GM23338 (cell line): ENCODE measurements at regions not wholly inside any gene's neighbourhood (a gene's known extent, or its start where the extent isn't known, plus 50 kb on each side); places are given as distances from the start of the nearest gene placed in this dataset.

Experiments
- ATAC-seq: fragments of 200-7000 bp; cut with Tn5 transposase; 3 replicates; pipeline ENCODE4 v1.9.1; 2020
- DNase-seq: peaks from one replicate; pipeline ENCODE4 v3.0.0-alpha.2; 2015; ENCODE audit warnings: low spot score
- H2AFZ ChIP-seq: fragments of 200-600 bp; sonication (generic); 2 replicates; pipeline ENCODE4 v1.8.0; 2016; ENCODE audit warnings: antibody characterized with exemption, mild to moderate bottlenecking, moderate library complexity
- H3F3A ChIP-seq: fragments of 200-600 bp; sonication (generic); replicated peaks from 2 replicates; pipeline ENCODE4 v1.8.0; 2017; ENCODE audit warnings: antibody characterized with exemption, mixed run types, low read depth
- H3K27ac ChIP-seq: fragments of 200-600 bp; sonication (generic); 2 replicates; pipeline ENCODE4 v1.6.1; 2016; ENCODE audit warnings: low read depth
- H3K27me3 ChIP-seq: fragments of 200-600 bp; sonication (generic); 2 replicates; pipeline ENCODE4 v1.8.0; 2016; ENCODE audit warnings: mild to moderate bottlenecking, mixed run types, moderate library complexity; ENCODE audit not compliant: insufficient read depth
- H3K36me3 ChIP-seq: fragments of 200-600 bp; sonication (generic); 2 replicates; pipeline ENCODE4 v1.8.0; 2016; ENCODE audit warnings: mild to moderate bottlenecking; ENCODE audit not compliant: insufficient read depth
- H3K4me1 ChIP-seq: fragments of 200-600 bp; sonication (generic); 2 replicates; pipeline ENCODE4 v1.8.0; 2016; ENCODE audit warnings: mild to moderate bottlenecking, moderate library complexity; ENCODE audit not compliant: insufficient read depth
- H3K4me2 ChIP-seq: fragments of 200-600 bp; sonication (generic); 2 replicates; pipeline ENCODE4 v1.7.1; 2017; ENCODE audit warnings: mixed run types
- H3K4me3 ChIP-seq: fragments of 200-600 bp; sonication (generic); 2 replicates; pipeline ENCODE4 v1.6.1; 2016; ENCODE audit warnings: mixed run types
- H3K79me2 ChIP-seq: fragments of 200-600 bp; sonication (generic); replicated peaks from 2 replicates; pipeline ENCODE4 v1.8.0; 2017; ENCODE audit warnings: mild to moderate bottlenecking; ENCODE audit not compliant: insufficient read depth
- H3K9me2 ChIP-seq: fragments of 200-600 bp; sonication (generic); 2 replicates; pipeline ENCODE4 v1.8.0; 2017; ENCODE audit not compliant: insufficient read depth
- H4K20me1 ChIP-seq: fragments of 200-600 bp; sonication (generic); replicated peaks from 2 replicates; pipeline ENCODE4 v1.8.0; 2017; ENCODE audit warnings: mild to moderate bottlenecking; ENCODE audit not compliant: insufficient read depth
- H3K27ac Mint-ChIP-seq: 2 replicates; pipeline ENCODE4 v1.8.0; 2020; ENCODE audit warnings: inconsistent platforms, mild to moderate bottlenecking, moderate library complexity, mixed read lengths
- H3K27me3 Mint-ChIP-seq: 3 replicates; pipeline ENCODE4 v1.8.0; 2022; ENCODE audit warnings: low read depth, mild to moderate bottlenecking, moderate library complexity, mixed read lengths, inconsistent platforms; ENCODE audit not compliant: insufficient read depth, poor library complexity
- H3K36me3 Mint-ChIP-seq: 3 replicates; pipeline ENCODE4 v1.8.0; 2021; ENCODE audit warnings: low read depth, mild to moderate bottlenecking, inconsistent platforms, moderate library complexity, mixed read lengths
- H3K4me1 Mint-ChIP-seq: 3 replicates; pipeline ENCODE4 v1.8.0; 2020; ENCODE audit warnings: mild to moderate bottlenecking, inconsistent platforms, mixed read lengths
- H3K4me3 Mint-ChIP-seq: 3 replicates; pipeline ENCODE4 v1.8.0; 2021; ENCODE audit warnings: moderate library complexity, mild to moderate bottlenecking, inconsistent platforms, mixed read lengths
- H3K9me3 Mint-ChIP-seq: 3 replicates; pipeline ENCODE4 v1.8.0; 2020; ENCODE audit warnings: moderate library complexity, mild to moderate bottlenecking, inconsistent platforms, mixed read lengths
- CREB1 ChIP-seq: fragments of 250-450 bp; sonication (Bioruptor Pico); IDR thresholded peaks from 2 replicates; pipeline ENCODE4 v1.5.0; 2020; ENCODE audit warnings: low read depth, mild to moderate bottlenecking, moderate library complexity
- CTCF ChIP-seq, 2 experiments: fragments of 200-600 bp in 1 of 2; sonication (generic) in 1 of 2; conservative IDR thresholded peaks; 2 replicates each; pipeline versions ENCODE4 v1.5.1 to v1.6.1; 2016 to 2017; ENCODE audit warnings: antibody characterized with exemption in 2 of 2, low read depth in 2 of 2, mild to moderate bottlenecking in 2 of 2, moderate library complexity in 1 of 2
- EZH2phosphoT487 ChIP-seq: fragments of 200-600 bp; sonication (generic); IDR thresholded peaks from one replicate; pipeline ENCODE4 v1.8.1; 2018; ENCODE audit warnings: antibody characterized with exemption; ENCODE audit not compliant: unreplicated experiment
- POLR2AphosphoS5 ChIP-seq: IDR thresholded peaks from 2 replicates; pipeline ENCODE4 v1.6.1; 2016; ENCODE audit warnings: antibody characterized with exemption, low read depth
- REST ChIP-seq: IDR thresholded peaks from one replicate; pipeline ENCODE4 v1.6.1; 2018; ENCODE audit warnings: antibody characterized with exemption; ENCODE audit not compliant: unreplicated experiment
- ZNF114 ChIP-seq: fragments of 250-450 bp; sonication (Bioruptor Pico); IDR thresholded peaks from 2 replicates; pipeline ENCODE4 v1.5.0; 2020; ENCODE audit warnings: mild to moderate bottlenecking, moderate library complexity
- ZNF331 ChIP-seq: fragments of 250-450 bp; sonication (Bioruptor Pico); IDR thresholded peaks from 2 replicates; pipeline ENCODE4 v1.5.0; 2020; ENCODE audit warnings: low read depth, mild to moderate bottlenecking, moderate library complexity

GRCh38 chr7:110336423-110336822 is 754.5 kb upstream of the LRRN3 start:
- Mint-ChIP-seq H3K36me3 (0 out of 3 replicates have a peak, but pooled peaks cover 4% of the 10 kb centered on the region), H3K27me3 (no peaks in the 10 kb centered on the region), H3K4me3 (no peak overlapping the region), H3K4me1 (no peaks in the 10 kb centered on the region), H3K9me3 (peaks cover 4% of the 10 kb centered on the region; the same call in 2 of the 3 replicates), H3K27ac (no peak overlapping the region)
- no peaks in the 10 kb centered on the region for H3K9me2 ChIP-seq
- no peaks in the 10 kb centered on the region for H4K20me1 ChIP-seq
- ATAC-seq (no peak), DNase-seq (no peak)
- no peaks in the 10 kb centered on the region for H3K79me2 ChIP-seq
- H3K4me2 ChIP-seq, result no peak overlapping the region
- no peak overlapping the region for H3K27ac ChIP-seq
- TF ChIP-seq ZNF114 (no peak), POLR2AphosphoS5 (no peak), CTCF (conservative IDR thresholded peaks at IDR 0.05; ENCODE audit: low read depth in 2 of 2) (no peak), ZNF331 (CRISPR knock-in tag) (no peak), EZH2phosphoT487 (no peak), CREB1 (no peak)
- no peak overlapping the region for H2AFZ ChIP-seq
- H3K36me3 ChIP-seq, result no peaks in the 10 kb centered on the region
- H3K4me1 ChIP-seq, result no peaks in the 10 kb centered on the region
- no peaks in the 10 kb centered on the region for H3K27me3 ChIP-seq
- H3F3A ChIP-seq, result no peaks in the 10 kb centered on the region
- no peak overlapping the region for H3K4me3 ChIP-seq

- H3F3A ChIP-seq, result no peaks in the 10 kb centered on the region
- no peaks in the 10 kb centered on the region for H3K36me3 ChIP-seq
- Mint-ChIP-seq H3K4me1 (no peaks in the 10 kb centered on the region), H3K36me3 (0 out of 3 replicates have a peak, but pooled peaks cover 4% of the 10 kb centered on the region), H3K27ac (no peak overlapping the region), H3K9me3 (peaks cover 4% of the 10 kb centered on the region; the same call in 2 of the 3 replicates), H3K4me3 (no peak overlapping the region), H3K27me3 (no peaks in the 10 kb centered on the region)
- H3K4me2 ChIP-seq, result no peak overlapping the region
- no peaks in the 10 kb centered on the region for H3K9me2 ChIP-seq
- H3K79me2 ChIP-seq, result no peaks in the 10 kb centered on the region
- no peaks in the 10 kb centered on the region for H3K4me1 ChIP-seq
- H3K27me3 ChIP-seq, result no peaks in the 10 kb centered on the region
- DNase-seq (no peak), ATAC-seq (no peak)
- no peak overlapping the region for H3K27ac ChIP-seq
- H4K20me1 ChIP-seq, result no peaks in the 10 kb centered on the region
- no peak for TF ChIP-seq REST
- TF ChIP-seq ZNF331 (CRISPR knock-in tag), result no peak
- TF ChIP-seq POLR2AphosphoS5, result no peak
- H2AFZ ChIP-seq, result no peak overlapping the region
- H3K4me3 ChIP-seq, result no peak overlapping the region
Observed at GRCh38 chr7:110337646-110338045, 753.3 kb upstream of the LRRN3 start.
